Hepatocyte (in vitro differentiated cells): ENCODE measurements at regions not wholly inside any gene's neighbourhood (a gene's known extent, or its start where the extent isn't known, plus 50 kb on each side); places are given as distances from the start of the nearest gene placed in this dataset.

ENCODE experiments used
- CTCF ChIP-seq: fragments of 200-600 bp; sonication (generic); IDR thresholded peaks from 2 replicates; pipeline ENCODE4 v1.5.1; 2016; ENCODE audit warnings: antibody characterized with exemption, mild to moderate bottlenecking; ENCODE audit not compliant: poor library complexity
- EZH2 ChIP-seq: fragments of 200-600 bp; sonication (generic); IDR thresholded peaks from 2 replicates; pipeline ENCODE4 v1.6.1; 2016; ENCODE audit warnings: antibody characterized with exemption, mild to moderate bottlenecking, borderline replicate concordance
- EZH2phosphoT487 ChIP-seq: fragments of 200-600 bp; sonication (generic); IDR thresholded peaks from one replicate; pipeline ENCODE4 v1.6.1; 2018; ENCODE audit warnings: antibody characterized with exemption, mild to moderate bottlenecking, low read depth, moderate library complexity; ENCODE audit not compliant: unreplicated experiment, severe bottlenecking

- TF ChIP-seq CTCF (no peak), EZH2 (no peak), EZH2phosphoT487 (no peak)
Measured at GRCh38 chr21:16125274-16125673, 395.5 kb downstream of the USP25 start.
